Mononuclear cell (primary cell): ENCODE measurements at regions not wholly inside any gene's neighbourhood (a gene's known extent, or its start where the extent isn't known, plus 50 kb on each side); places are given as distances from the start of the nearest gene placed in this dataset.

Experiments used
- H3K27me3 ChIP-seq: 2 replicates; pipeline ENCODE4 v1.6.0; 2011; ENCODE audit warnings: low read length, control low read depth; ENCODE audit not compliant: insufficient read depth
- H3K4me1 ChIP-seq: 2 replicates; pipeline ENCODE4 v1.5.1; 2011; ENCODE audit warnings: mild to moderate bottlenecking, low read length, control low read depth; ENCODE audit not compliant: insufficient read depth
- H3K4me3 ChIP-seq: 2 replicates; pipeline ENCODE4 v1.5.1; 2011; ENCODE audit warnings: mild to moderate bottlenecking, low read length, moderate library complexity
- H3K9me3 ChIP-seq: 2 replicates; pipeline ENCODE4 v1.5.1; 2011; ENCODE audit warnings: low read depth, mild to moderate bottlenecking, control low read depth, low read length

GRCh38 chr10:35722226-35722625, 80.1 kb upstream of the FZD8 start:
- H3K4me3 ChIP-seq, result no peak overlapping the region
- H3K4me1 ChIP-seq, result no peaks in the 10 kb centered on the region
- H3K9me3 ChIP-seq, result no peaks in the 10 kb centered on the region
- H3K27me3 ChIP-seq, result no peaks in the 10 kb centered on the region

GRCh38 chr10:35720366-35720765, 78.3 kb upstream of the FZD8 start:
- H3K4me1 ChIP-seq, result no peaks in the 10 kb centered on the region
- no peaks in the 10 kb centered on the region for H3K9me3 ChIP-seq
- H3K27me3 ChIP-seq, result no peaks in the 10 kb centered on the region
- no peak overlapping the region for H3K4me3 ChIP-seq

DNA sequence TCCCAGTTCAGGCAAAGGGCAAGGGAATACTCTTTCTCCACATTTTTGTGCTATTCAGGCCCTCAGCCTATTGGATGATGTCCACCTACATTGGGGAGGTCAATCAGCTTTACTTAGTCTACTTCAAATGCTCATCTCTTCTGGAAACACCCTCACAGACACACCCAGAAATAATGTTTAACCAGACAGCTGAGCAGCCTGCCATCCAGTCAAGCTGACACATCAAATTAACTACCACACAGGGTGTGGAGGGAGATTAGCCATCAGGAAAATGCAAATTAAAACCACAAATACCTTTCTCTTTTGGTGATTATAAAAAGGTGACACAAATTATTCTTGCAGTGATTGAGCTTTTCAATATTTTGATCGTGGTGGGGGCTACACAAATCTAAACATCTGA, 74.7 kb upstream of the FZD8 start:
- H3K27me3 ChIP-seq, result no peaks in the 10 kb centered on the region
- no peak overlapping the region for H3K4me3 ChIP-seq
- no peaks in the 10 kb centered on the region for H3K9me3 ChIP-seq
- H3K4me1 ChIP-seq, result no peaks in the 10 kb centered on the region

DNA sequence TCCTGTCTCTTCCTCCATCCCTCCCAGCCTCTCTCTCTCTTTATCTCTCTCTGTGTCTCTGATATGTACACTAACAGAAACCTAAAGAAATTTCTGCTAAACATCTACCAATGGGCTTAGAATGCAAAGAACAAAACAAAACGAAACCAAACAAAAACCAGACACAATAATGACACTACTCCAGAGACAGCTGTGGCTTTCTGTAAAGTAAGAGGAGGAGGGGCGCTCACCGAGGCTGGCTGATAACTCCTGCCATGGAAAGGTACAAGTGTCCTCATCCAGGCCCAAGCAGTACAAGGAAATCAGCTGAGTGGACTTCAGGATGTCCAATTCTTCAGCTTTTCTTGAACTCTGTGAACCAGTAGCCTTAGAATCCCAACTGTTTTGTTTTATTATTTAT, 70.4 kb upstream of the FZD8 start:
- H3K4me1 ChIP-seq, result no peaks in the 10 kb centered on the region
- no peaks in the 10 kb centered on the region for H3K9me3 ChIP-seq
- no peaks in the 10 kb centered on the region for H3K27me3 ChIP-seq
- no peak overlapping the region for H3K4me3 ChIP-seq

DNA sequence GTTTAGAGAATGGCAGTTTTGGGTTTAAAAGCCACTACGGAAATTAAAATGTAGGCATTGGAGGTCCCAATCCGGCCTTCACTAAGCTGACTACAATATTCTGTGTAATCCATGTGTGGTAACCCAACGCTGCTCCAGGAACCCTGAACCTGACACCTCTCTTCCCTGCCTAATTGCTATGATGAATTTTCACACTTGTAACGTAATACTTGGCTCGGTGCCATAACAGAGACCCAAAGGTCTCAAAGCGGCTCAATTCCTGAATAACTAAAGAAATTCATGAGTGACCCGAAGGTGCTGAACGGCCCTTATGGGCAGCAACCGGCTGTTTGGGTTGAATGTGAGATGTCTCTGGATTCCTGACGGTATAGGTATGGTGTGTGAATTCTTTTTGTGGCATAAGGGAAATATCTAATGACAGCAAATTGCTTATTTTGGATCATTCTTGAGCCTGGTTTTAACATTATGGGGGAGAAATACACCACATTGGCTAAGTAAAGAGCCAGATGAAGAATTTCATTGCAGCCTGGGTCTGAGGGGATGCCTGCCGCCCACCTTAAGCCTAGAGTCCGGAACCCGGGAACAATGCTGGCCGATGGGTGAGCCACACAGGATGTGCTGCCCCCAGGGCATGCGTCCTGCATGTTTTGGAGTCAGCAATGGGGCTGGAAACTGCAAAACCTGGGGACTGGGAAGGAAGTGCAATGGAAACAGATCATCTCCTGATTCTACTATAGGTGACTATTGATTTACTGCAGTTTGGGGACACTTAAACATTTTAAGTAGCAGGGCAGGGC, 69.7 kb upstream of the FZD8 start:
- H3K4me1 ChIP-seq, result no peaks in the 10 kb centered on the region

DNA sequence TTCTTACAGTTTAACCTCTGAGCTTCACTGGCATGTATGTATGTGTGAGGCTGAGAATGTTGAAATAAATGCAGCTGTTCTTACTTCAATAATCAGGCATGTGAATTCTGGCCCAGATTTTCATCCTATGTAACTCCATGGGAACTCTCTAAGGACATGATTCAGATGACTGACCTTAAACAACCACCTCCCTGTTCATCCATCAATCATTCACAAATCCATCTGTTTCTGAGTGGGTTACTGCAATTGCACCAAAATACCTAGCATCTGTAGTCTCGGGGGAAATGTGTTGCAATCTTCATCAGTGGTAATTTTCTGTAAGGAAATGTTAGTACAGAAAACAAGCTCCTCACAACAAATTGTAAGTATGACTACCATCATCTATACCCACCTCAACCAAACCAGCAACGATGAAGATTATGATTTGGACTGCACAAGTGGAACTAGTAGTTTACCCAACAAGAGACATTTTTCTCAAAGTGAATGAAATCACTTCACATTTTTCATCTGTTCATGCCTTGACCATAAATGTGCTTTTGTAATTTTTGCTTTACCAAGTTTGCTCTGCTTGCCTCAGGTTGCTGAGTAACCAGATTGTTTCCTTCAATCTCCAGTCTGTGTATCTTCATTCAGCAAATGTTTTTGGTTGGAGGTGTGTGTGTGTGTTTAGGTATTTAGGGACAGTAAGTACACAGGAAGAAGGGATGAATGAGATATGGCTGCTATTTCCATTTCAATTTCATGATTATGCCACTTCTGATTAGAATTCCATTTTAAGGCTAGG, 65.7 kb upstream of the FZD8 start:
- H3K27me3 ChIP-seq, result no peaks in the 10 kb centered on the region
- no peak overlapping the region for H3K4me3 ChIP-seq
- no peaks in the 10 kb centered on the region for H3K4me1 ChIP-seq
- H3K9me3 ChIP-seq, result peaks cover 5% of the 10 kb centered on the region

More for the DNA sequence above, 69.7 kb upstream of the FZD8 start:
- H3K4me3 ChIP-seq, result no peak overlapping the region
- H3K9me3 ChIP-seq, result peaks cover 2% of the 10 kb centered on the region
- no peaks in the 10 kb centered on the region for H3K27me3 ChIP-seq

DNA sequence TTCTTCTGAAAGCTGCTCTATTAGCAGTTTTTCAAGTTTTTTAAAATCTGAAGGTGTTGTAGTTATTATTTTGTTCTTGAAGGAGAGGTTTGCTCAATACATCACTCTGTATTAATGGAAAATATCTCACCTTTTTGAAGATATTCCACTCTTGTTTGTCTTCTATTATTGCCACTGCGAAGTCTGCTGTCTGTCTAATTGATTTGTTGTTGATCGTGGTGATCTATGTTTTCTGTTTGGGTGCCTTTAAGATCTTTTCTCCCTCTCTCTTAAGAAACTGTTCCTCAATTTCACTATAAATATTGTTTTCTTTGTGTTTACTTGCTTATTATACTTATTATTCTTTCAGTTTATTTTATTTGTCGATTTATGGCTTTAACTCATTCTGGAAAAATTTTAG, 64.9 kb upstream of the FZD8 start:
- Histone ChIP-seq H3K4me1 (no peaks in the 10 kb centered on the region), H3K9me3 (peaks cover 5% of the 10 kb centered on the region), H3K27me3 (no peaks in the 10 kb centered on the region), H3K4me3 (no peak overlapping the region)

GRCh38 chr10:35705671-35706070, 63.6 kb upstream of the FZD8 start:
- Histone ChIP-seq H3K27me3 (no peaks in the 10 kb centered on the region), H3K4me1 (no peaks in the 10 kb centered on the region), H3K9me3 (peaks cover 5% of the 10 kb centered on the region), H3K4me3 (no peak overlapping the region)

DNA sequence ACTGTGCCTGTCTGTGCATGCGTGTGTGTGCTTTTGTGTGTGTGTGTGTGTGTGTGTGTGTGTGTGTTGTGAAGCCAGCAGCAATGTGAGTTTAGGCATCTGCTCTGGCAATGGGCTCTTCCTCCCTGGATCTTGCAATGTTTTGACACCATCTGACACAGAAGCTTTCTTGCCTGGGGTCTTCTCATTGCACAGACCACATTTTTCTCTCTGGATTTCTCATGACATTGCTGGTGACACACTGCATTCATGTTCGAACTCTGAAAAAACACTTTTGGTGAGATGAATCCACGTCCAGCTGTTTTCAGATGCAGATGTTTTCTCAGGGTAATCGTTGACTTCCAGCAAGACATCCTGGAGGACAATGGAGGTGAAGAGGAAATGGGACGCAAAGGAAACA, 63.0 kb upstream of the FZD8 start:
- Histone ChIP-seq H3K4me3 (no peak overlapping the region), H3K9me3 (peaks cover 5% of the 10 kb centered on the region), H3K27me3 (no peaks in the 10 kb centered on the region)

GRCh38 chr10:35704401-35704800, 62.3 kb upstream of the FZD8 start:
- Histone ChIP-seq H3K27me3 (no peaks in the 10 kb centered on the region), H3K9me3 (peaks cover 5% of the 10 kb centered on the region), H3K4me1 (no peaks in the 10 kb centered on the region), H3K4me3 (no peak overlapping the region)

More for the DNA sequence above, 63.0 kb upstream of the FZD8 start:
- H3K4me1 ChIP-seq, result no peaks in the 10 kb centered on the region

DNA sequence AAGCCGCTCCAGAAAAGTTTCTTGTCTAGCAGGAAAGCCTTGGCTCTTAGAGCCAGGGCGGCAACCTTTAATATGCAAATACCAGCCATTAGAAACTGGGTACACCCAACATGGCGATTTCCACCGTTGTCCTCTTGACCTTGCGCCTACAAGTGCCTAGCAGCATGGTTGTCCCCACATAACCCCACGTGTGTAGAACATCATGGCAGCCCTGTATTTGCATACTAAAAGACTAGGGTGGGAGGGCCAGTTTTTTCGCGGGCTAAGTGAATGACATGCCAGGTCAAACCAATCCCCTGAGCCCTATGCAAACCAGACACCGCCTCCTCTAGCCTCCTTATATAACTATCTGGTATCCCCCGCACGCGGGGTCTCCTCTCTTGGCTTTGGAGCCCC, 58.4 kb upstream of the FZD8 start:
- H3K4me1 ChIP-seq, result no peaks in the 10 kb centered on the region
- H3K27me3 ChIP-seq, result no peaks in the 10 kb centered on the region
- H3K9me3 ChIP-seq, result no peaks in the 10 kb centered on the region

DNA sequence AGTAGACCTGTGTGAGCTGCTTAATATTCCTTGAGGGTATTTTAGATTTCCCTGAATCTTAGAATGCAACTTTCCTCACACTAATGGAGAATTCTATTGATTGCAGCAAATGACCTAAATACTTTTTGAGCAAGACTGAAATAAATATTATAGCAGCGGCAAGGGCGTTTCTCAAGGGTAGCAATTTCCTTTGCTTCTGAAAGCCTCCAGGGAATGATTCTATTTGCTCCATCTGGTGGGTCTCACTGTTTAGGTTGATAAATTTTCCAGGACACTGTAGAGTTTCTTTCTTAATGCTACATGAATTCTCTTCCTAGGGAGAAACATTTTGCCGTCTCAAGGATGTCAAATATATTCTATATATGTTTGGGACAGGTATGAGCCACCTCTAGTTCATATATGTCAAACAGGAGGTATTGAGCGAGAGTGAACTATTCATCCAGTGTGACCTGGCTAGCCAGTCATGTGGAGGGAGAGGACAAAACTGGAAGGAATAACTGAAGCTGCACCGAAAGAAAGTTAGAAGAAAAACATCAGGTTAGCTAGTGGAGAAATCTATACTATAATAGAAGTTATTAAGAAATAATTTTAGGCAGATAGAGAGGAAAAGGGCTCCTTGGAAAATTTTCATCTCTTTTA, 57.9 kb upstream of the FZD8 start:
- no peaks in the 10 kb centered on the region for H3K9me3 ChIP-seq

More for the DNA sequence above, 58.4 kb upstream of the FZD8 start:
- H3K4me3 ChIP-seq, result no peak overlapping the region

DNA sequence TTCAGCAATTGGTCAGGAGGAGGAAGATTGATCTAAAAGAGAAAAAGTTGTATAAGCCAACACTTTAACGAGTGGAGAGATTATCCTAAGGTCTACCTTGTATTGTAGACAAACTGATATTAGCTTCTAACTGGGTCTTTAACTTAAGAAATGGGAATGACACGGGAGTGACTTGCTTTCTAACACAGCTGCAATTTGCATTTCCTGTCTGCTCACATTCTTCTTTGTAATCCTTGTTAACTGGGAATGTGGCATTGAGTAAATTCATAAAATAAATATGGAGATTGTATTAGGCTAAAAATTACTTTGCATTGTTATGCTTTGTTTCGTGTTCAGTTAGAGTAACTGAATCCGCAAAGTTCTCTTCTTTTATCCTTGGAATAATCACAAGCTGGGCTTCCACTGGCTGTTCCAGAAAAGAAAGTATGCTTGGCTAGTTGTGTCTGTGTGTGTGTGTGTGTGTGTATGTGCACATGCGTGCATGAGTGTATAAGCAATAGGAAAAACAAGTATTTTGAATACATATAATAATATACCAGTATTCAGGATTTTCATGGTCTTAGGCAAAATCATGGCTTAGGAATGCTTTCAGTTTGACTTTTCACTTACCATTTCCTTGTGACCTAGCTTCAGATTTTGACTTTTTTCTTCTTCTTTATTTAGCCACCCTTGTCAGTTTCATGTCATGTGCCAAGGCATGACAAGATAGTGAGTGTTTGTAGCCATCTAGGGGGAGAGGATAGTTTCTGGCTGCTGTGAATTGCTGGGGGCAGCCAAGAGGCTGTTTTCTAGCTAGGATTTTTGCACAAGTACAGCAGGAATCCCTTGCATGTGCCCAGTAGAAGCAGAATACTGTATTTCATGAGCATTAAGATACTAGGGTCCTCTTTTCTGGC, 54.5 kb upstream of the FZD8 start:
- H3K4me1 ChIP-seq, result no peaks in the 10 kb centered on the region

More for the DNA sequence above, 57.9 kb upstream of the FZD8 start:
- Histone ChIP-seq H3K27me3 (no peaks in the 10 kb centered on the region), H3K4me3 (no peak overlapping the region), H3K4me1 (no peaks in the 10 kb centered on the region)

DNA sequence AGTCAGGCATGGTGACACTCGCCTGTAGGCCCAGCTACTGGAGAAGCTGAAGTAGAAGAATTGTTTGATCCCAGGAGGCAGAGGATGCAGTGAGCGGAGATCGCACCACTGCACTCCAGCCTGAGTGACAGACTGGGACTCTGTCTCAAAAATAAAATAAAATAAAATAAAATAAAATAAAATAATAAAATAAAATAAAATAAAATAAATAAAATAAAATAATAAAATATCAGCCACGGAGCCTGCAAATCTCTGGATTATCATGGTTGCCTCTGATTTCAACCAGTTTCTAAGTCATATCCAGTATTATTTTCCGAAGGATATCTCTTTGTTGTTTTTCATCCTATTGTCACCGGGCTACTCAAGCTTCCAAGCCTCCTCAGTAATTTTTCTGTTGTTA, 51.7 kb upstream of the FZD8 start:
- H3K27me3 ChIP-seq, result no peaks in the 10 kb centered on the region
- no peaks in the 10 kb centered on the region for H3K4me1 ChIP-seq
- H3K9me3 ChIP-seq, result no peaks in the 10 kb centered on the region
- no peak overlapping the region for H3K4me3 ChIP-seq

More for the DNA sequence above, 54.5 kb upstream of the FZD8 start:
- H3K27me3 ChIP-seq, result no peaks in the 10 kb centered on the region
- no peaks in the 10 kb centered on the region for H3K9me3 ChIP-seq
- H3K4me3 ChIP-seq, result no peak overlapping the region
